ENCODE measurements at regions not wholly inside any gene's neighbourhood (a gene's known extent, or its start where the extent isn't known, plus 50 kb on each side); places are given as distances from the start of the nearest gene placed in this dataset.

- TF ChIP-seq CTCF (IDR thresholded peaks at IDR 0.05; ENCODE audit: low read depth, low read length) (peak; percentile 44), POLR2A (IDR thresholded peaks at IDR 0.05; ENCODE audit: extremely low read depth, insufficient read length) (no peak)
Measured at GRCh38 chr2:19746611-19747309, 155.0 kb downstream of the TTC32 start.
